ENCODE measurements at regions not wholly inside any gene's neighbourhood (a gene's known extent, or its start where the extent isn't known, plus 50 kb on each side); places are given as distances from the start of the nearest gene placed in this dataset.
"Not testable (repeated sequence)": the region's sequence is repeated elsewhere in the genome, so short reads cannot be mapped to it uniquely, and the experiment has no call there.

- DNase-seq (ENCODE audit: low spot score): no peak
These were observed 74.7 kb downstream of the BUD13 start for GRCh38 chr11:116698080-116698479.

GRCh38 chr11:116697639-116698038 is 75.1 kb downstream of the BUD13 start:
- no peak for DNase-seq (ENCODE audit: low spot score)

GRCh38 chr11:116697011-116697410 is 75.8 kb downstream of the BUD13 start:
- DNase-seq (ENCODE audit: low spot score): no peak

- DNase-seq (ENCODE audit: low spot score): no peak
These were observed 76.3 kb downstream of the BUD13 start for GRCh38 chr11:116696381-116696941.

- DNase-seq (ENCODE audit: low spot score): no peak
These were observed 77.0 kb downstream of the BUD13 start for GRCh38 chr11:116695657-116696254.

GRCh38 chr11:116694815-116695590 is 77.8 kb downstream of the BUD13 start:
- no peak for DNase-seq (ENCODE audit: low spot score)

- no peak for DNase-seq (ENCODE audit: low spot score)
These were observed 78.5 kb downstream of the BUD13 start for GRCh38 chr11:116694349-116694725.

GRCh38 chr11:116693593-116694348 is 79.0 kb downstream of the BUD13 start:
- DNase-seq (ENCODE audit: low spot score): no peak

GRCh38 chr11:116693102-116693570 is 79.7 kb downstream of the BUD13 start:
- no peak for DNase-seq (ENCODE audit: low spot score)

- DNase-seq (ENCODE audit: low spot score): no peak
These were observed 80.3 kb downstream of the BUD13 start for GRCh38 chr11:116692318-116693101.

GRCh38 chr11:116691771-116692177 is 81.0 kb downstream of the BUD13 start:
- no peak for DNase-seq (ENCODE audit: low spot score)

- no peak for DNase-seq (ENCODE audit: low spot score)
These were observed 82.2 kb downstream of the BUD13 start for GRCh38 chr11:116690611-116691010.

GRCh38 chr11:116689413-116690127 is 83.2 kb downstream of the BUD13 start:
- no peak for DNase-seq (ENCODE audit: low spot score)

- no peak for DNase-seq (ENCODE audit: low spot score)
These were observed 84.6 kb downstream of the BUD13 start for GRCh38 chr11:116688202-116688540.

GRCh38 chr11:116687458-116688201 is 85.2 kb downstream of the BUD13 start:
- no peak for DNase-seq (ENCODE audit: low spot score)

GRCh38 chr11:116686866-116687265 is 85.9 kb downstream of the BUD13 start:
- DNase-seq (ENCODE audit: low spot score): no peak

- DNase-seq (ENCODE audit: low spot score): no peak
These were observed 88.8 kb downstream of the BUD13 start for GRCh38 chr11:116683982-116684381.

- DNase-seq (ENCODE audit: low spot score): no peak
These were observed 92.2 kb downstream of the BUD13 start for GRCh38 chr11:116680349-116681125.

GRCh38 chr11:116678887-116679286 is 93.9 kb downstream of the BUD13 start:
- DNase-seq (ENCODE audit: low spot score): no peak

- DNase-seq (ENCODE audit: low spot score): not testable (repeated sequence)
These were observed 105.5 kb downstream of the BUD13 start for GRCh38 chr11:116667318-116667717.
